Endothelial cell of umbilical vein (primary cell): ENCODE measurements at regions not wholly inside any gene's neighbourhood (a gene's known extent, or its start where the extent isn't known, plus 50 kb on each side); places are given as distances from the start of the nearest gene placed in this dataset.

Experiments
- CTCF ChIP-seq, 2 donors: IDR thresholded peaks; 1 replicate in 1 of 2; 2 replicates in 1 of 2; pipeline ENCODE4 v1.5.1; 2011; ENCODE audit warnings: low read length in 2 of 2, mild to moderate bottlenecking in 2 of 2, moderate library complexity in 2 of 2, control low read depth in 1 of 2, inconsistent platforms in 1 of 2, low read depth in 1 of 2; ENCODE audit not compliant: insufficient read depth in 1 of 2; ENCODE audit errors: extremely low read depth in 1 of 2
- EZH2 ChIP-seq: IDR thresholded peaks from 2 replicates; pipeline ENCODE4 v1.6.1; 2012; ENCODE audit warnings: borderline replicate concordance, low read depth, mild to moderate bottlenecking, moderate library complexity, low read length, inconsistent platforms; ENCODE audit not compliant: severe bottlenecking
- JUN ChIP-seq: IDR thresholded peaks from 2 replicates; pipeline ENCODE4 v1.6.1; 2011; ENCODE audit warnings: borderline replicate concordance, low read depth; ENCODE audit not compliant: insufficient read length, insufficient read depth
- POLR2A ChIP-seq: IDR thresholded peaks from 2 replicates; pipeline ENCODE4 v1.6.1; 2012; ENCODE audit warnings: low read depth, mild to moderate bottlenecking, control low read depth, low read length
- POLR2AphosphoS5 ChIP-seq: IDR thresholded peaks from 2 replicates; pipeline ENCODE4 v1.6.1; 2012; ENCODE audit warnings: low read depth, mild to moderate bottlenecking, control low read depth, low read length, moderate library complexity; ENCODE audit not compliant: insufficient read depth

- TF ChIP-seq CTCF (IDR thresholded peaks at IDR 0.05; ENCODE audit: extremely low read depth in 1 of 2, insufficient read depth in 1 of 2, low read depth in 1 of 2, low read length in 2 of 2): no peak
- TF ChIP-seq POLR2AphosphoS5: no peak
- no peak for TF ChIP-seq POLR2A
- TF ChIP-seq EZH2: no peak
- TF ChIP-seq JUN: no peak
Measured at GRCh38 chr16:86979061-86979460, 338.1 kb downstream of the C16orf95 start.
